Hematopoietic multipotent progenitor cell treated with erythropoietin and hydrocortisone succinate and interleukin-3 and kit ligand, for 6 days (in vitro differentiated cells): ENCODE measurements at regions not wholly inside any gene's neighbourhood (a gene's known extent, or its start where the extent isn't known, plus 50 kb on each side); places are given as distances from the start of the nearest gene placed in this dataset.
"Not testable (repeated sequence)": the region's sequence is repeated elsewhere in the genome, so short reads cannot be mapped to it uniquely, and the experiment has no call there.

Experiments
- DNase-seq: peaks from one replicate; pipeline ENCODE4 v3.0.0-alpha.2; 2015

DNA sequence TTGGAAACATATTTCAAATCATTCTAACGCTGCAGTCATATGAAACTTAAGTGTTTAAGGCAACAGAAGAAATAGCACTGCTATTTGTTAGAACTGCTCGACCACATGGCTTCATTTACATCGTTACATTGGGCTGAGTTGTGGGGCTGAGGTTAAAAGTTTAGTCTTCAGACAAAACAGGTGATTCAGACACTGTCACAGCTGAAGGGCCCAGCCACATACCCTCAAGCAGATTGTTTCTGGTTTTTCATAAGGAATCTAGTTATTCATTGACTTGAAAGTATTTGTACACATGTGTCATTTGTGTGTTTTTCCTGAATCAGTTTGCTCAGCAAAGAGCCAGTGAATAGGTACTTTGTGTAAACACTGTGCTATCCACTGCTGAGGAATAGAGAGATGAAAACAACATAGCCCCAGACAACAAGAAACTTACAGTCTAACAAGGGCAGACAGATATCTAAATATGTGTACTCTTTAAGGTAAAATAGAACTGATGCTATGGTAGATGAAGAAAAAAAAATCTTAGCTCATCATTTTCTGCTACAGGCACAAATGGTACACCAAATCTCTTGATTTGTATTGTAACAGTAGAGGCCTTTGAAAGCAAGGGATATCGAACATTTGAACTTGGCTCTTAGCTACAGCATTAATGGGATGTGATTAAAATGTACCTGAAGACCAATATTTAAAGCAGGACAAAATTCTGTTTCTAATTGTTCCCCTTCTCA is 357.6 kb upstream of the RPS23 start:
- DNase-seq: no peak

DNA sequence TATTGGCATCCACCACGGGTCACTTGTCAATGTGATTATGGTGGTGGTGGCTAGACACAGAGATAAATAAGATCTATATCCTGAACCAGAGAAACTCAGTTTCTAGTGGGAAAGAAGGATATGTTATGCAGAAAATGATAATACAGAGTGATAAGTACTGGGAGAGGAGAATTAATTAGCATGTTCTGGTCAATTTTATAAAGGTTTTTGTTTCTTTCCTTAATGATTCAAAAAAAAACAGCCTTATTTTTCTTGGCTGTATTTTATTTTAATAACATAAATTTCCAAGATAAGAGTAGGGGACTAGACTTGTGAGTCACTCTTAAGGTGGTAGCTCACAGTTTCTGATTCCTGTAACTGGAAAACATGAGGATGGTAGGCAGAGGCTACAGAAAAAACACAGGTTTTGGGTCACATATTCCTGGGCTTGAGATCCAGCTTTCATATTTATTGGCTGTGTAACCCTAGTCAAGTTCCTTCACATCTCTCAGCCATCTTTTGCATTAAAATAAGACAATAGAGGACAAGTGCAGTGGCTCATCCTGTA is 350.3 kb upstream of the RPS23 start:
- no peak for DNase-seq

GRCh38 chr5:82626905-82627591 is 348.9 kb upstream of the RPS23 start:
- DNase-seq: not testable (repeated sequence)

GRCh38 chr5:82626012-82626411 is 347.9 kb upstream of the RPS23 start:
- DNase-seq: not testable (repeated sequence)

DNA sequence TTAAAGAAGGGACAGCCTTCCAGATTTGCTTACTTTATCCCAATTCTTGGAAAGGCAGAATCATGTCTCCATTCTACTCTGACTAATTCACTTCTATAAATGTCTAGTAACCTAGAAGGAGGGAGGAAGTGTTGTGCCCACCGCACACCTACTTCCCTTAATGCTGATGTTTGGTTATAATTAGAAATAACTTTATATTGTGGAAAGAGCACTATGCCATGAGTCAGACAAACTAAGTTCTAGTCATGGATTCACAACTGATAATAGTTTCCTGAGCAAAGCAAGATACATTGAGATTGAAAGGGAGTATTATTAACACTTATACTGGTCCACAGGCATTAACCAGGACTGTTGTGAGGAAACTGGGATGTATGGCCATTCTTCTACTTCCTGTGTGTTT is 345.9 kb upstream of the RPS23 start:
- DNase-seq: no peak

GRCh38 chr5:82622711-82623514 is 344.8 kb upstream of the RPS23 start:
- no peak for DNase-seq

DNA sequence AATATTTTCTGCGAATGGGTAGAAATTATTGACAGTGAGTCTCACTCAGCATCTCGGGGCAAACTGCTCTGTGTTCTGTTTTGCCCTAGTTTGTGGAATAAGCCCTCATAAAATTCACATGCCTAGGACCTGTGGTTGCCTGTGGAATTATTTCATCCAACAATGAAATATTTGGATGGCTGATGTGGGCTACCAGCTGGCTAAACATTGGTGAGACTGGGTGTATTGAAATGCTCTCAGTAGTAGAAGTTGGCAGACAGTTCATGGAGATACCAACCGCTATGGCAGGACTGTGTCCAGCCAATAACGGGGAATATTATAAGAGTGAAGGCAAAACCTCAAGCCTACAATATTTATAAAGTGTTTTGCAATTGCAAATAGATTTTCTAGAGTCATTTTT is 344.1 kb upstream of the RPS23 start:
- DNase-seq: no peak

DNA sequence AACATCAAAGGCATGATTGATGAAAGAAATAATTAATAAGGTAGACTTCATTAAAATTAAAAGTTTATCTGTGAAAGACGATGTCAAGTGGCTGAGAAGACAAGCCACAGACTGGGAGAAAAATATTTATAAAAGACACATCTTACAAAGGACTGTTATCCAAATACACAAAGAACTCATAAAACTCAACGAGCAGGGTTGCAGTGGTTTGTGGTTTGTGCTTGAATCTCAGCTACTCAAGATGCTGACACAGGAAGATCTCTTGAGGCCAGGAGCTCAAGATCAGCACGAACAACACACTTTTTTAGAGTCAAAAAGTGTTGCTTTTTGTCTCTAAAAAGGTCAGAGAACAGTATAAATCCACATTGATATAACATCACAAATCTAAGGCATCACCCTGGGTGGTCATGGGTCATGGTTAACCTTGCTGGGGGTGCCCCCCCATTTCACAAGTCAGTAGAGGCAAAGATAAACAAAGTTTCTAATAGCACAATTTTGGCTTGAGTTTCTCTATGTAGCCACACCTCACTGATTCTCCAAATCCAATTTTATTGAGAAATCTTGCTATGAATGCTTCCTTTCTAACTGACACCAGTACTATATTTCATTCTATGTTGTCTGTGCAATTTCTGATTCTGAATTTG is 342.9 kb upstream of the RPS23 start:
- DNase-seq: no peak

GRCh38 chr5:82619097-82619496 is 340.9 kb upstream of the RPS23 start:
- no peak for DNase-seq

DNA sequence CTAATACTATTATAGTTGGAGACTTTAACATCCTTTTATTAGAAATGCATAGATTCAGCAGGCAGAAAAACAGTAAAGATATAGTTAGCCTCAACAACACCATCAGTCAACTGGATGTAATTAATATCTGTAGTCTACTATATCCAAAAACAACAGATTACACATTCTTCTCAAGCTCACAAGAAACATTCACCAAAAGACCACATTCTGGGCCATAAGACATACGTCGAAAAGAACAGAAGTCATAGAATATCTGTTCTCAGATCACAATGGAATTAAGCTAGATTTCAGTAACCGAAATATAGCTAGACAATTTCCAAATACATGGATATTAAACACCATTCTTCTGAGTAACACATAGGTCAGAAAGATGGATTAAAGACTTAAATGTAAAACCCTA is 336.6 kb upstream of the RPS23 start:
- no peak for DNase-seq

- no peak for DNase-seq
Observed at GRCh38 chr5:82613891-82614290, 335.7 kb upstream of the RPS23 start.

GRCh38 chr5:82610686-82611085 is 332.5 kb upstream of the RPS23 start:
- no peak for DNase-seq

DNA sequence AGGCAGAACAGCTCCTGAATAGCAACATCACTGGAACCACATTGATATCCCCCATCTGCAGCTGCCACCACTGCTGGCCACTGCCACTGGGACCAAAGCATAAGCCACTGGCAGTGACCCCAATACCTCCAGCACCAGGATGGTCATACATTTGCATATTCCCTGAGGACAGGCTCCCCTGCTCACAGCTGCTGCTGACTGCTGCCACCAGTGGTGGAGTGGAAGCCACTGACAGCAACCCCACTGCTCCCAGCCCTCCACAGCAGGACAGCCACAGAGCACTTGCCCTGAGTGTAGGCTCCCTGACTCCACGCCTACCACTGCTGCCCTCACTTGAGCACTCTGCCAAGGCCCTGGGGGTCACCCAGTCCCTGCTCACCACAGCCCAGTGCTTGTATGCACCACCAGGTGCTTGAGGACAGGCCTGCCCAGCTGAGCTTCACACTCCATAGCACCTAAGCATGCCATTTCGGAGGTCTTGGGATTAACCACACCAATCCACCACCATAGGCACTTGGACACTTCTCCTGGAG is 327.4 kb upstream of the RPS23 start:
- no peak for DNase-seq

DNA sequence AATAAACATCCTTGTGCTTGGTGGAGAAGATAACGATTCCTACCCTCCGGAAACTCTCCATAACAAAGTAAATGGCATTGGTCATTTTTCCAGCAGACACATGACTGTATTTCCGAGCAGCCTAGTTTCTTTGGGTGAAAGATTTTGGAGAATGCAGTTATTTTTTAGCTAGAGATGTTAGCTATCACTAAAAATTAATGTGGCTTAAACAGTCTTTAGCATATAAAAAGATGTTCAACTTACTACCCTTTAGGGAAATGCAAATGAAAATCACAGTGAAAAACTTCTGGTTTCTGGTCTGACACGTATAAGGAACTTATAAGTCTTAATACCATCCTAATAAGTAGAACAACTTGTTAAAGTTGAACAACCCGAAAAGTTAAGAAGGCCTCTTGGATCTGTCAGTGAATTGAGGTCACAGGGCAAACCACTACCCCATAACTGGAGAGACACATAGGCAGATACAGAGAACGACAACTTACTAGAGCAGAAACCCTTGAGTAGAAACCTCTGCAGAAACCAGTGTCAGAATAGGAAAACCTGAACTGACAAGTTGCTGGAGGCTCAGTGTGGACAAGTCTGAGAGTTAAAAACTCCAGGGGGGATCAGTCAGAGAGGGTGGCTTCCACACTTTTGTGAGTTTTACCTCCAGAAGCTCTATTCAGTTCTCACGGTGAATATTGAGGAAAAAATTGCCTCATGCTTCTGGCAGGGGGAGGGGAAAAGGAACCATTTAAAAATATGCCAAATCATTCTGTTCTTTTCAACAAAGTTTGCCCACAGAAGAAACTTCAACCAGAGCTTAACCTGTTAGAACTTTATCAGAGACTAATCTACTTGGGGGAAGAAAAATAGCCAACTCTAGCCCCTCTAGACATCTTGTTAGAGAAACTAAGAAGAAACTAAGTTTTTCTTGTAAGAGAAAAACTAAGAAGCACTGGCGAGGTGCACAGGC is 325.2 kb upstream of the RPS23 start:
- no peak for DNase-seq

- no peak for DNase-seq
Observed at GRCh38 chr5:82601861-82602260, 323.7 kb upstream of the RPS23 start.

DNA sequence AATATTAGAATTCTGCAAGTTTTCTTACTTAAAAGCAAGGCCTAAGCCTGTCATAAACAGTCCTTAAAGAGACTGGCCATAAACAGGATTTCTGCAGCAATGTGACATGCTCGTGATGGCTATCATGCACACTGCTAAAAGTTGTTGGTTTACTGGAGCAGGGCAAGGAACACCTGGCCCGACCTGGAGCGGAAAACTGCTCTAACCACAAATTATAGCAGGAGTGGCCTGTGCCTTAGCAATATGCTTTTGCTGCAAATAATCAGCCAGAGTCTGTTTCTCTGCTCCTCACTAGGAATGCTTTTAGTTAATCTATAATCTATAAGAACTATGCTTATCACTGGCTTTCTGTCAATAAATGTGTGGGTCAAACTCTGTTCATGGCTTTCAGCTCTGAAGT is 322.9 kb upstream of the RPS23 start:
- no peak for DNase-seq

DNA sequence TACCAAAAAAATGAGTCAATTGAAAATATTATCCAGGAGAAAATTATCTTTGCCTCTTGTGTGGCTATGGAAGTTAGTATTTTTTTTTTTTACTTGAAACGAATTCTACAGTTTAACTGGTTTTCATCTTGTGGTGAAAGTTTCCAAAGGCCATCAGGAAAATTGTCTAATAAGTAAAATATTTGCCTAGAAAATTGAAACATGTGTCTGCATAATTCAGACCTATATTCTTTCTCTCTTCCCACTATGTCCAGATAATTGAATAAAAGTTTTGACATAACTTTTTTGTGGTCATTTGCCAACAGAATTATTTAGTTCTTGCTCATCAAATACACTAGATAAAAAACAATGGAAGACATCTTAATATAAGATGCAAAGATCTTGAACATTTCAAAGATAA is 321.5 kb upstream of the RPS23 start:
- no peak for DNase-seq

GRCh38 chr5:82599030-82599429 is 320.9 kb upstream of the RPS23 start:
- DNase-seq: no peak

GRCh38 chr5:82597437-82597836 is 319.3 kb upstream of the RPS23 start:
- DNase-seq: no peak

- DNase-seq: no peak
Observed at GRCh38 chr5:82596451-82596850, 318.3 kb upstream of the RPS23 start.

- DNase-seq: no peak
Observed at GRCh38 chr5:82595113-82595512, 317.0 kb upstream of the RPS23 start.

- DNase-seq: no peak
Observed at GRCh38 chr5:82594097-82594496, 315.9 kb upstream of the RPS23 start.
